ENCODE measurements at regions not wholly inside any gene's neighbourhood (a gene's known extent, or its start where the extent isn't known, plus 50 kb on each side); places are given as distances from the start of the nearest gene placed in this dataset.

DNA sequence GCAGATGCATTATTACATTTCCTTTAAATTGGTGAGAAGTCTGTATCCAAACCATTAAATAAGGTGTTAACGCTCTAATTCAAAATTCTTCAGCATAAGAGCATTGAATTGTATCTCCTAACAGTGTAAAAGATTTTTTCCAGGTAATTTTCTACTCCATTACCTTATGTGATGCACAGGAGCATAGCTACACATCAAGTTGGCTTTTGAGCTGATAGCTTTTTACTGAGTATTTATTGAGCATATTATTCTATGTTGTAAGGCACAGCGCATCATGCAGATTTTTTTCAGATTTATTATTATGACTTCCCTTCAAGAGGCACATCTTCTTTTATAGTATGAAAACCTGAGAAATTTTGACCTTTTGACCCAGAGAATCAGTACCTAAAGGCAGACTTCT lies 270.7 kb upstream of the MIR17HG start:
- H3K4me1 ChIP-seq: no peaks in the 10 kb centered on the region
- H3K4me3 ChIP-seq: no peak overlapping the region
- intact Hi-C loops (cut with DNase I; ENCODE audit: low total_unique reads): no loop called here
- TF ChIP-seq, protein P1, sequence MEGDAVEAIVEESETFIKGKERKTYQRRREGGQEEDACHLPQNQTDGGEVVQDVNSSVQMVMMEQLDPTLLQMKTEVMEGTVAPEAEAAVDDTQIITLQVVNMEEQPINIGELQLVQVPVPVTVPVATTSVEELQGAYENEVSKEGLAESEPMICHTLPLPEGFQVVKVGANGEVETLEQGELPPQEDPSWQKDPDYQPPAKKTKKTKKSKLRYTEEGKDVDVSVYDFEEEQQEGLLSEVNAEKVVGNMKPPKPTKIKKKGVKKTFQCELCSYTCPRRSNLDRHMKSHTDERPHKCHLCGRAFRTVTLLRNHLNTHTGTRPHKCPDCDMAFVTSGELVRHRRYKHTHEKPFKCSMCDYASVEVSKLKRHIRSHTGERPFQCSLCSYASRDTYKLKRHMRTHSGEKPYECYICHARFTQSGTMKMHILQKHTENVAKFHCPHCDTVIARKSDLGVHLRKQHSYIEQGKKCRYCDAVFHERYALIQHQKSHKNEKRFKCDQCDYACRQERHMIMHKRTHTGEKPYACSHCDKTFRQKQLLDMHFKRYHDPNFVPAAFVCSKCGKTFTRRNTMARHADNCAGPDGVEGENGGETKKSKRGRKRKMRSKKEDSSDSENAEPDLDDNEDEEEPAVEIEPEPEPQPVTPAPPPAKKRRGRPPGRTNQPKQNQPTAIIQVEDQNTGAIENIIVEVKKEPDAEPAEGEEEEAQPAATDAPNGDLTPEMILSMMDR (IDR thresholded peaks at IDR 0.05): no peak
- no peak for TF ChIP-seq POLR2AphosphoS5 (IDR thresholded peaks at IDR 0.05)
- TF ChIP-seq POLR2A (IDR thresholded peaks at IDR 0.05): no peak
- no peaks in the 10 kb centered on the region for H3K36me3 ChIP-seq
- H3K27me3 ChIP-seq: no peaks in the 10 kb centered on the region
- no peaks in the 10 kb centered on the region for H3K9me3 ChIP-seq
- H3K27ac ChIP-seq: no peak overlapping the region
- DNase-seq (ENCODE audit: low spot score in 2 of 2): no peak

DNA sequence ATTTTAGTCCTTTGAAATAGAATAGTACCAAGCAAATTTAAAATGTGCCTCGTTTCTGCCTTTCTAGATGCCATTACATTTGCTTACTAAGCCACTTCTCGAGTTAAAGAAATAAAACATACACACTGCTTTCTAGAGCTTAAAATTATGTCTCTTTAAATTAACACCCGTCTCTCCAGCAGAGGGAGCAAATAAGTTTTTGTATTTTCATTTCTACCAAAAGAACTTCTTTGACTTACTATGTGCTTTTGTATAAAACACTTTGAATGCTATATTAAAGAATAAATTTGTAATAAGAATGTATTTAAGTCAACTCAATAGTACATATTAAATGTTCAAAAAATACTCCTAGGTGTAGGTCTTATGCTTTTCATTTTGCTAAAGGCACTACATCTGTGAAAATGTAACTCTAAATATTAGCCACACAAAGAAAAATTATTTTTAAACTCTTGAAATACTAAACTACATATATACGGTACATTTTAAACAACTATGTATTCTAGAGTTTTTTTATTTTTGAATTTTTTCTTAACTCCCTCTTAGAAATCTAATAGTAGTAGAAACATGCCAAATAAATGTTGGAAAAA lies 269.3 kb upstream of the MIR17HG start:
- Histone ChIP-seq H3K27ac (no peak overlapping the region), H3K36me3 (no peaks in the 10 kb centered on the region), H3K4me3 (no peak overlapping the region), H3K4me1 (no peaks in the 10 kb centered on the region), H3K9me3 (no peaks in the 10 kb centered on the region), H3K27me3 (no peaks in the 10 kb centered on the region)
- TF ChIP-seq POLR2A (IDR thresholded peaks at IDR 0.05) (no peak), POLR2AphosphoS5 (IDR thresholded peaks at IDR 0.05) (no peak)
- TF ChIP-seq, protein P1 (IDR thresholded peaks at IDR 0.05): no peak
- no peak for DNase-seq (ENCODE audit: low spot score in 2 of 2)
- intact Hi-C loops (cut with DNase I; ENCODE audit: low total_unique reads): no loop called here

DNA sequence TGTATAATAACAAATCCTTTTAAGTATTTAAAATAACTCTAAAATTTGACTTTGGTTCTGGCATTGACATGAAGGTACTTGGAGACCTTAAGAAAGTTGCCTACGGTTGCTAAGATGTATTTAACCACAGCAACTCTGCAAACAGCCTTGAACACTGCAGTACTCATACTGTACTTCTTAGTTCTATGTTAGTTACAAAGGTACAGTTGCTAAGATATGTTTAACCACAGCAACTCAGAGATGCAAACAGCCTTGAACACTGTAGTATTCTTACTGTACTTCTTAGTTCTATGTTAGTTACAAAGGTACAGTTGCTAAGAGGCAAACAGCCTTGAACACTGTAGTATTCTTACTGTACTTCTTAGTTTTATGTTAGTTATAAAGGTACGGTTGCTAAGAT lies 268.3 kb upstream of the MIR17HG start:
- Histone ChIP-seq H3K27me3 (no peaks in the 10 kb centered on the region), H3K9me3 (no peaks in the 10 kb centered on the region), H3K36me3 (no peaks in the 10 kb centered on the region), H3K4me3 (no peak overlapping the region), H3K27ac (no peak overlapping the region), H3K4me1 (no peaks in the 10 kb centered on the region)
- TF ChIP-seq, protein P1 (IDR thresholded peaks at IDR 0.05): no peak
- intact Hi-C loops (cut with DNase I; ENCODE audit: low total_unique reads): no loop called here
- DNase-seq (ENCODE audit: low spot score in 2 of 2): no peak

DNA sequence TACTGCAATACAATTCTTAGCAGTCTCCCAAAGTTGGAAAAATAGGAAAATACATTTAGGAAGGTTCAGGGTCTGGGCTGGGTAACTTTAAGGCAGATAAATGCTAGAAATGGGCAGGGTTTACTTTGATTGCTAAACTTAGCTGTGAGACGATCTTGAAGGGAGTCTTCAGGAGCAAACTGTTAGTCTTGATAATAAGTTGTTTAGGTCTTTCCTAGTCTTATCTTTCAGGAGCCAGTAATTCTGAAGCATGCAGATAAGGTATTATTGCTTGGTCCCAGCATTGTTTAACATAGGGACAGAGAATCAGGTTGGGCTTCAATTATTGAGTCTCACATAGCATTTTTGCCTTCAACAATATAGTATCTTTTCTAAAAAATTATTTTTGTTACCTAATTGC lies 262.4 kb upstream of the MIR17HG start:
- intact Hi-C loops (cut with DNase I; ENCODE audit: low total_unique reads): no loop called here
- Histone ChIP-seq H3K36me3 (no peaks in the 10 kb centered on the region), H3K4me1 (no peaks in the 10 kb centered on the region), H3K4me3 (no peak overlapping the region), H3K9me3 (no peaks in the 10 kb centered on the region), H3K27me3 (no peaks in the 10 kb centered on the region), H3K27ac (no peak overlapping the region)
- TF ChIP-seq POLR2A (IDR thresholded peaks at IDR 0.05) (no peak), POLR2AphosphoS5 (IDR thresholded peaks at IDR 0.05) (no peak)
- TF ChIP-seq, protein P1 (IDR thresholded peaks at IDR 0.05): no peak
- no peak for DNase-seq (ENCODE audit: low spot score in 2 of 2)

DNA sequence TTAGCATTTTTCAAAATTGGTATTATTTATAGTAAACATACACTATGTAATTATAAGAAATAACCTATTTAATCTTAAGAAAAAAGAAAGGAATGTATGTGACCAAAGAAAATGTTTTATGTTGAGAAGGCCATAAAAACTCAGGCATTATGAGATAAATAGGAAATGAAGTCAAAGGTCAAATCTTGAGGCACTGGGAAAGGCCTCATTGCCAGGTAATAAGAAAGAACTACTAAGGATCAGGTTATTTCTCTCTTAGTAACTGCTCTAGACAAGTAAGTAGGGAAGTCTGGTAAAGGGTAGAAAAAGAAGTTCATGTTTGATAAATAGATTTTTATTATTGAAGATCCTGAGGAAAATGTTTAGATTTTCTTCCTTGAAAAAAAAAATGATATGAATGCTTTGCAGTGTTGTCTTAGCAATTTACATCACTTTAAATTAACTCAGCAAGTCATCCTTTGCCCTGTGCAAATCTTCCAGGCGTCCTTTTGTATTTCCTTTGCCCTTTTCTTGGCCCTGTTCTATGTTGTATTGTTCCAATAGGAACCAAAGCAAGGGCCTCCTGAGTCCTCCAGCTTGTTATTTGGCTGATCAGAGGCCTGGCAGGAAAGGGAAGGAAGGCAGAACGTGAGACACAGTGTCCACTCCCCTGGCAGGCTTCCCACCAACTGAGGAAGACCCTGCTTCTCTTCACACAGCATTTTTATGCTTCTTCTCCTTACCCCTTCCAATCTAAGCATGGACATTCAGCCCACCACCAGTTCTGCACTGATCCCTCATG lies 260.4 kb upstream of the MIR17HG start:
- Histone ChIP-seq H3K9me3 (no peaks in the 10 kb centered on the region), H3K27me3 (no peaks in the 10 kb centered on the region), H3K4me1 (no peaks in the 10 kb centered on the region), H3K4me3 (no peak overlapping the region), H3K27ac (no peak overlapping the region), H3K36me3 (no peaks in the 10 kb centered on the region)
- no peak for DNase-seq (ENCODE audit: low spot score in 2 of 2)
- intact Hi-C loops (cut with DNase I; ENCODE audit: low total_unique reads): no loop called here
- TF ChIP-seq POLR2AphosphoS5 (IDR thresholded peaks at IDR 0.05): no peak
- TF ChIP-seq POLR2A (IDR thresholded peaks at IDR 0.05): no peak
- TF ChIP-seq, protein P1 (IDR thresholded peaks at IDR 0.05): no peak
